Thyroid gland (tissue), 1 donor: ENCODE measurements at regions not wholly inside any gene's neighbourhood (a gene's known extent, or its start where the extent isn't known, plus 50 kb on each side); places are given as distances from the start of the nearest gene placed in this dataset. TPM values are rescaled to one million over a fixed set of nuclear protein-coding genes. Genes with fewer than 3 reads are reported as not detected.

Source experiments
- small RNA-seq: library from RNA; depleted of rRNA; stranded (forward); fragments of <200 nt; gene quantifications from one replicate; pipeline ENCODE3, GENCODE V24; 2016

Small RNAs in the stretch of these regions (small RNA-seq; reads per million reads assigned to genes)
- gene AC093519.1 = not detected
